GM21786 (cell line): ENCODE measurements at regions not wholly inside any gene's neighbourhood (a gene's known extent, or its start where the extent isn't known, plus 50 kb on each side); places are given as distances from the start of the nearest gene placed in this dataset.
"Not testable (repeated sequence)": the region's sequence is repeated elsewhere in the genome, so short reads cannot be mapped to it uniquely, and the experiment has no call there.

Source experiments
- ATAC-seq: cut with Tn5 transposase; IDR thresholded peaks from one replicate; pipeline ENCODE4 v1.9.1; 2021; ENCODE audit not compliant: unreplicated experiment

DNA sequence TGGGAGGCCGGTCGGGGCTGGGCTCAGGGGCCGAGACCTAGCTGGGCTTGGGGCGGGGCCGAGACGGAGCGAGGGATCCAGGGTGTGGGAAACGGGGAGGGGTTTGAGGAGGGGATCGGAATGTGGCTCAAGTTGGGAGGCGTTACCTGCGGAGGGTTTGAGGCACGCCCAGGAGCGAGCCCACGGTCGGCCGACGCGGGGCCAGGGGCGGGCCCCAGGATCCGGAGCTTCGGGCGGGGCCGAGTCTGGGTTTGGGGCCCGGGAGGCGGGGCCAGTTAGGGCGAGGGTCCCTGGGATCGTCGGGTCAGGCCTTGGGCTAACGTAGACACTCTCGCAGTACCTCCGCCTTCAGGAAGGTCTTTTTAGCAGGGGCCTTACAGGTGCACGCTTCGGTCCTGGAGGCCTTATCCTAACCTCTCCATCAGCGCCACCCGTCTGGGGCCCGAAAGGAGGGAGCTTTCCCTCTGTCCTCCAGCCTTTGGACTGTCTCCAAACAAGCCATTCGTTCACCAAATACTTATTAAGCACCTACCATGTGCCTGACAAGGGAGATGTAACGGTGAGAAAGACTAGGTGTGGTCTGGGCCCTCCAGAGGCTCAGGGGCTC, 228.2 kb upstream of the FRG2C start:
- not testable (repeated sequence) for ATAC-seq

DNA sequence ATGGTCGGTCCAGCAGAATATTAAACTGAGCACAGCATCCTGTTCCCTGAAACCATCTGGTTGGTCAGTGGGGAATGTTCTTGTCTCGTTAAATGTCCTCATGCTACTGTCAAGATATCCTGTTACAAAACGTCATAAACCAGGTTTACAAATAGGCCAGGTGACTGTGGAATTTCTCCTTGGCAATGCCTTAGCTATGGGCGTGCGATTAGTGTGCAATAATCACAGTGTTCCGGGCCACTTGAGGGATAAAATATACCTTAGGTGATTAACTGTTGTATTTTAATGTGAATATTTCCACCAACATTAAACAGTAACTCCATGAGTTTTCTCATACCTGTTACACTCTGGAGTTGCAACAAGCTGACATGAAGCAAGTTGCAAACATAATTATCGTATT, 223.1 kb upstream of the FRG2C start:
- not testable (repeated sequence) for ATAC-seq

DNA sequence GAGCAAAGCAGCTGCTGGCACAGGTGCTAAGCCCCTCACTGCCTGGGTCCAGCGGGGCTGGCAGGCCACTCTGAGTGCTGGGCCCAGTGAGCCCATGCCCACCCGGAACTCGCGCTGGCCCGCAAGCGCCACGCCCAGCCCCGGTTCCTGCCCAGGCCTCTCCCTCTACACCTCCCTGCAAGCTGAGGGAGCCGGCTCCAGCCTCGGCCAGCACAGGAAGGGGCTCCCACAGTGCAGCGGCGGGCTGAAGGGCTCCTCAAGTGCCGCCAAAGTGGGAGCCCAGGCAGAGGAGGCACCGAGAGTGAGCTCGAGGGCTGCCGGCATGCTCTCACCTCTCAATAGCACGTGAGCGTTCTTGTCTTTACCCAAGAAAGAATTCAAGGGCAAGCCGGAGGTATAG, 219.5 kb upstream of the FRG2C start:
- not testable (repeated sequence) for ATAC-seq

DNA sequence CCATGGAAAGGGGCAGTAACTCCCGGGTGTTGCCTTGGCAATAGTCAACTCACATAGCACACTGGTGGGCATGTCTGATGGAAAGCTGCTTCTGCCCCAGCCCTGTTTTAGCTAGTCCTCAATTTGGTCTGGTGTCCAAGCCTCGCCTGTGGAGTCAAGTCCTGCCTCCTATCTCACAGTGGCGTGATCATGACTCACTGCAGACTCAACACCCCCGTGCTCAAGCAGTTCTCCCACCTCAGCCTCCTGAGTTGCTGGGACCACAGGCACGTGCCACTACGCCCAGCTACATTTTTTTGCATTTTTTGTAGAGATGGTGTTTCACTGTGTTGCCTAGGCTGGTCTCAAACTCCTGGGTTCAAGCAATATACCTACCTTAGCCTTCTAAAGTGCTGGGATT, 218.9 kb upstream of the FRG2C start:
- ATAC-seq: not testable (repeated sequence)

DNA sequence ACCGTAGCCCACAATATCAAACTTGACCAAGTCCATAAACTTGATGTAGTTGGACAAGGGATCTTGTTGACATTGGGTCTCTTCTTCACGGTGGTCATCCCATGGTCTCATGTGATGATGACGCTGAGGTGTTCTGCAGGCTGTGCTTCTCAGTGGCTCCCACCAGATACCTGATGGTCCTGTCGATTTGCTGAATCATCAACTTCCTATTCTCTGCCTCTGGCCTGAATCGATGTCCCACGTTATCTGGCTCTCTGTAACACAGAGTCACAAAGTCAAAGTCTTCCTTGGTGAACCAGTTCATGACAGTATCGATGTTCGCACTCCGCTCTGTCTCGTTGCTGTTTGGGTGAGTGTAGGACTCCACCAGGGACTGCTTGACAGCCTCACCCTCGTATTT, 217.2 kb upstream of the FRG2C start:
- not testable (repeated sequence) for ATAC-seq

DNA sequence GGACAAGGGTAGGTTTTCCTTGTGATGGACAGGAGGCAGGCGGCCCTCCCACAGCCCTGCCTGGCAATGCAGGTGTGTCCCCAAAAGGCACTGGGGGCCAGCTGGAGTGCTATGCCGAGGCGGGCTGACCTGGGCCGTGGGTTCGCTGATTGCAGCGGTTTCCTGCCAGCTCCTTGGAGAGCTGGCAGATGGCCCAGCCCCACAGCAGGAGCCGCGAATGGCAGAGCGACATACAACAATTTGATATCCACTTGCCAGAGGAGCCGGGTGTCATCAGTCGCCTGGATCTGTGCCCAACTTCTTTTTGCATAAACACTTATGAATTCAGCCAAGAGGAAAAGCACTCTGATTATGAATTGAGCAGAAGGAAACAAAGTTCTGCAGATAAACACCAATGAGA, 210.8 kb upstream of the FRG2C start:
- not testable (repeated sequence) for ATAC-seq

DNA sequence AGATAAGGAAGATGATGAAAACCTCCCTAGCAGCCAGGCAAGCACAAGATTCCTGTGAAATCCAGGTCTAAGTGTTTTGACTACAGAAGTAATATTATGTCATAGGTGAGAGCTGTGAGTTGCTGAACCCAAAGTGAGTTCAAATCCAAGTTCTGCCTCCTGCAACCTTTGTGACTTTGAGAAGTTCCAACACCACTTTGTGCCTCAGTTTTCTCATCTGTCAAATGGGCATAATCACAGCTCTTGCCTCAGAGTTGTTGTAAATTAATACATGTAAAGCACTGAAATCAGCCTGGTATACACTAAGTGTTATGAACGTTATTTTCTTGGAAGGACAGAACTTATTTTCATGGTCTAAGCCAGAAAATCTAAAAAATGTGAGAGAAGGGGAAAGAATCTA, 210.3 kb upstream of the FRG2C start:
- ATAC-seq: not testable (repeated sequence)

DNA sequence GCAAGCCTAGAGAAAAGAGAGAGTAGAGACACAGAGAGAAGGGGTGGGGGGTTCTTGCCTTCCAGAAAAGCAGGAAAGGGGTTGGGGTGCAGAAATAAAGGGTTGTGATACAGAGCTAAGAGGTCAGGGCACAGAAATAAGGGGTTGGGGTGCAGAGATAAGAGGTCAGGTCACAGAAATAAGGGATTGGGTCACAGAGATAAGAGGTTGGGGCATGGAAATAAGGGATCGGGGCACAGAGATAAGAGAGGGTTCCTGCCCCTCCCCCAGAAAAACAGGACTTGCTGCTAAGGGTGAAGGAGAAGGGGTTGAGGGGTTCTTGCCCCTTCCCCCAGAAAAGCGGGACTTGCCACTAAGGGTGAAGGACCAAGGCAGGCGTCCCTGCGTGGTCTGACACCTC, 189.6 kb upstream of the FRG2C start:
- not testable (repeated sequence) for ATAC-seq

DNA sequence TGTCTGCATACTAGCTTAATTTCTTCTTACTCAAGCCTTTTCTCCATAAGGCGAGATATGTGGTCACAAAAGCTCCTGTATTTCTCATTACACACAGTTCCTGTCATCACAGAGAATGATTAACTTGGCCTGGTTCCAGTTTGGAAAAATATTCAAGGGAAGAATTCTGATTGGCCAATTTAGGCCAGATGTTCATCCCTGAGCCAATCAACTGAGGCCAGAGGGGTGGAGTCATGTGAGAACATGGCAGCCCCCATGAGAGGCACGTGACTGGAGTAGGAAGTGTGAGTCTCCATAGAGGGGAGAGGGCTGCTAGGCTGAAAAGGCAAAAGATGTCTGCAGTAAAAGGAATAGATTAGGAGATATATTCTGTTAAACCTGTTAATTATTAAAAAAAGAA, 167.5 kb upstream of the FRG2C start:
- ATAC-seq: not testable (repeated sequence)

DNA sequence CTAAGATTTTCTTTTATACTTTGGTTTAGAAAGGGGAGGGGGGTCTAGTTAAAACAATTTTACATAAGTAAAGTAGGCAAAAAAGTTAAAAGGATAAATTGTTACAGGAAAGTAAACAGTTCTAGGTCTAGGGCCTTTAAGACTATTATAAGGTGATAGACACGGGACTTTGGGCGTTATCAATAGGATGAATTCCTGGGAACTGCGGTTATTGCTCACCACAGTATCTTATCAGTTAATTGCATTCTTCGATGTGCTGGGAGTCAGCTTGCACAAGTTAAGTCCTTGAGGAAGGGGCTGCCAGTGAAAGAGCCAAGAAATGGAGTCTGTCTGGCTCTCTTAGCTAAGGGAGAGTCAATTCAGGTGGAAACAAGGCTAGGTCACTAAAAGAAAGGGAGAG, 163.8 kb upstream of the FRG2C start:
- not testable (repeated sequence) for ATAC-seq

DNA sequence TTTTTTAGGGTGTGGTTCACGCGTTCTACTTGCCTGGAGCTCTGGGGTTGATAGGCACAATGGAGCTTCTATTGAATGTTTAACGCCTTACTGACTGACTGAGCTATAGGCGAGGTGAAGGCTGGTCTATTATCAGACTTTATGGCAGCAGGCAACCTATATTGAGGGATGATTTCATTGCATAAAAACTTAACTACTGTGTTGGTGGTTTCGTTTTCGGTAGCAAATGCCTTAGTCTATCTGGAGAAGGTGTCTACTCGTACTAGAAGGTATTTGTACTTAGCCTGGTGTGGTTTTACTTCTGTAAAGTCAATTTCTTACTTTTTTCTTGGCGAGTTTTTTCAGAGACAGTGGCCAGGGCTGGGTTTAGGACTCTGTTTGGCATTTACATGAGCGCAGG, 162.0 kb upstream of the FRG2C start:
- ATAC-seq: not testable (repeated sequence)

DNA sequence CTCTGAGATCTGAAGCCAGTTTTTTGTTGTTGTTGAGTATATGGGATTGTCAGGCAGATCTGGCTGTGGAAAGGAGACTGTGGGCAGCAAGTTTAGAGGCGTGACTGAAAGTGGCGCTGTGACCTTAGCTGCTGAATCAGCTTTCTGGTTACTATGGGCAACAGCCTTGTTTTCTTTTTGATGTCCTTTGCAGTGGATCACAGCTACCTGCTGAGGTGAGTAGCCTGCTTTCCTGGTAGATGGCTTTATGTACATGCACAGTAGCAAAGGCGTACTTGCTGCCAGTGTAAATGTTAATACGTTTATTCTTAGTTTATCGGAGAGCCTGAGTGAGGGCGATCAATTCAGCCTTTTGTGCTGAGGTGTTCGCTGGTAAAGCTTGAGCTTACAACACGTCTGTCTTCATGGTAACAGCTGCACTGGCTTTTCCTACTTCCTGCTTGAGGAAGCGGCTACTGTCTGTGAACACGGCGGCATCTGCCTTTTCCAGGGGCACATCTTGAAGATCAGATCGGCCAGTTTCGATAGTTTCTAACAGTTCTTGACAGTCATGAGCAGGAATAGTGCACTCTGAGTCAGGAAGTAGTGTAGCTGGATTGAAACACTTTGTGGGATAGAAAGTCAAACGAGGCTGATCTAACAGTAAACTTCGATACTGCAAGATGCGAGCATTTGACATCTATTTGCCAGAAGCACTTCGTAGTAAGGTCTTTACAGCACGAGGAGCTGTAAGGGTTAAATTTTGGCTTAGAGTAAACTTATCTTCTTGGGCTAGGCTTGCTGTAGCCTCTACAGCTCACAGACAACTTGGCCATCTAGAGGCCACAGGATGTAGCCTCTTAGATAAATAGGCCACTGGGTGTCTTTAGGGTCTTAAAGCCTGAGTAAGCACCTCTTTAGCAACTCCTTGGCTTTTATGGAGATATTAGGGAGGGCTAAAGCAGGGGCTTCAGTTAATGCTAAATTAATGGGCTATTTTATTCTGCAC, 161.1 kb upstream of the FRG2C start:
- ATAC-seq: not testable (repeated sequence)

DNA sequence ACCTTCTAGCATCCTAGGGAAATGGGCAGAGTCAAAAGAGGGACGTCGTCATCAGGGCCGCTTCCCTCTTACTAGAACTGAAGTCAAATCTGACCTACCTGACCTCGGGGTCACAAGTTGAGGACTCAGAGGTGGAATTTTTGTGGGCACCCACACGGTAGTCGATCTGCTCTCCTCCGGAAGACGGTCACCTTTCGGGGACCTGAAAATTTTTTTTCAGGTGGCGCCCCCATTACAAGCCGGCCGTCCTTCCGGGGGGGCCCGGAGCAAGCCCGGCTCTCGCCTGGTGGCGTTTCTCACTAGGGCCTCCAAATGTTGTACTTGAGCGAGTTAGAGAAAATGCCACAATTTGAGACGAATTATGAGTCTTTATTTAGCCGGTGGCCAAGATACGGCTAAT, 157.5 kb upstream of the FRG2C start:
- no peak for ATAC-seq

DNA sequence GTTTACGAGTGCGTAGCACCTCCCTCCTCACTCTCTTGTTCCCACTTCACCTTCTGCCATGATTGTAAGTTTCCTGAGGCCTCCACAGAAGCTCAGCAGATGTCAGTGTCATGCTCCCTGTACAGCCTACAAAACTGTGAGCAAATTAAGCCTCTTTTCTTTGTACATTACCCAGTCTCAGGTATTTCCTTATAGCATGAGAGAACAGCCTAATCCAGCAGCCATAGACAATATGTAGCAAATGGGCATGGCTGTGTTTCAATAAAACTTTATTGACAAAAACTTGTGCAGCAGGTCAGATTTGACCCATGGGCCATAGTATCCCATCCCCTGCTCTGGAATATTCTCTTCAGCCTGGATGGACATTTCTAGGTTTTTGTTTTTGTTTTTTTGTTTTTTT, 156.2 kb upstream of the FRG2C start:
- not testable (repeated sequence) for ATAC-seq

DNA sequence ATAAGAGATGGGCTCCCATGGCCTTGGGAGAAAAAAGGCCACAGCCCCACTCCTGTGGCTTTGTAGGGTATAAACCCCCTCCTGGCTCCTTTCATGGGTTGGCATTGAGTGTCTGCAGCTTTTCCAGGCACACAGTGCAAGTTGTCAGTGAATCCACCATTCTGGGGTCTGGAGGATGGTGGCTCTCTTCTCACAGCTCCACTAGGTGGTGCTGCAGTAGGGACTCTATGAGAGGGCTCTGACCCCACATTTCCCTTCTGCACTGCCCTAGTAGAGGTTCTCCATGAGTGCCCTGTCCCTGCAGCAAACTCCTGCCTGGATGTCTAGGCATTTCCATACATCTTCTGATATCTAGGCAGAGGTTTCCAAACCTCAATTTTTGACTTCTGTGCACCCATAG, 136.5 kb upstream of the FRG2C start:
- not testable (repeated sequence) for ATAC-seq

DNA sequence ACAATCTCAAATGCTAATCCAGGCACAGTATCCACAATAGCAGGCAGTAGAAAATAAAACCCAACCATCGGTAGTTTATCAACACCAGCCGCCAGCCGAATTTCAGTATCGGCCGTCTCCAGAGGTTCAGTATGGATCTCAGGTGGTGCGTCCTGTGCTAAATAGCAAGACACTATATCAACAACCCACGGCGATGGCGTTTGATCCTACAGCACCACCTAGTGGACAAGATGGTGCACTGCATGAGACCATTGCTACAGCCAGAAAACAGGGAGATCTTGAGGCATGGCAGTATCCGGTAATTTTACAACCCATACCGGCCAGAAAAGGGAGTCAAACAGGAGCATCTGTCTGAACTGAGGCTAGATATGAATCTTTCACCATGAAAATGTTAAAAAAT, 112.0 kb upstream of the FRG2C start:
- ATAC-seq: not testable (repeated sequence)

DNA sequence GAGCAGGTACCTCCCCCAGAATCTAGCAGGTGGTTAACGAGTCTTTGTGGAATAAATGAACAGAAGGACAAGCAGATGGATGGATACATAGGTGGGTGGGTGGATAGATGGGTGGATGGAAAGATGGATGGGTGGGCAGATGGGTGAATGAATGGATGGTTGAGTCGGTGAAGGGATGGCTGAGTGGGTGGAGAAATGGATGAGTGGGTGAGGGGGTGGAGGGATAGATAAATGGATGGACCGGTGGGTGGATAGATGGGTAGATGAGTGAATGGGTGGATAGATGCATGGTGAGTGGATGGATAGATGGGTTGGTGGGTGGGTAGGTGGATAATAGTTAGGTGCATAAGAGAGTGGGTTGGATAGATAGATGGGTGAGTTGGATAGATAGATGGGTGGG, 99.7 kb upstream of the FRG2C start:
- not testable (repeated sequence) for ATAC-seq

DNA sequence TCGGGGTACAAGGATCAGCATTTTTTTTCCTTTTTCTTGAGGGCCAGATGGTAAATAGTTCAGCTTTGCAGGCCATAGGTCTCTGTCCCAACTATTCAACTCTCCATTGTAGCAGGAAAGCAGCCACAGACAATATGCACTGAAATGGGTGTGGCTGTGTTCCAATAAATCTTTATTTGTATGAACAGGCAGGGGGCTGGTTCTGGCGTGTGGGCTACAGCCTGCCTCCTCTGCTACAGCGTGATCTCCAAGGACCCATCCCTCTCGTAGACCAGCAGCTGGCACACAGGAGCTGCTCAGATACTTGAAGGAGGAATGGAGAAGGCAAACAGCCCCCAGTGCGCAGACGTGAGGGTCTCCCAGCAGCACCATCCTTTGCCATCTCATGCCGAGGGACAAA, 91.8 kb upstream of the FRG2C start:
- ATAC-seq: not testable (repeated sequence)

DNA sequence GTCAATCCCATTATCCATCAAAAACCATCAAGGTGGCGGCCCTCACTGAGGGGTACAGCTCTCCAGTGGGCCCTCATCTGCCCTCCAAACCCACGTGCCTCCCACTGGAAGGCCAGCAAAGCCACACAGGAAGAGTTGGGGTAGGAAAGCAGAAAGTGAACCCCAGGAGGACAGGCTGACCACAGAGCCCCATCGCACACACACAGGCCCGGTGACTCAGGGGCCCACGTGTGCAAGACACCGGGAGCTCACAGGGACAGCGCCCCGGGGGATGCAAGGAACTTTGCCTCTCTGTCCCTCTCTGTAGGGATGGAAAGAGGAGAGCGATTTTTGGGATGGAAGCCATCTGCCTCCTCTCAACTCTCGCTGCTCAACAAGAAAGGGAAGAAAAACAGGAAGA, 85.0 kb upstream of the FRG2C start:
- not testable (repeated sequence) for ATAC-seq

DNA sequence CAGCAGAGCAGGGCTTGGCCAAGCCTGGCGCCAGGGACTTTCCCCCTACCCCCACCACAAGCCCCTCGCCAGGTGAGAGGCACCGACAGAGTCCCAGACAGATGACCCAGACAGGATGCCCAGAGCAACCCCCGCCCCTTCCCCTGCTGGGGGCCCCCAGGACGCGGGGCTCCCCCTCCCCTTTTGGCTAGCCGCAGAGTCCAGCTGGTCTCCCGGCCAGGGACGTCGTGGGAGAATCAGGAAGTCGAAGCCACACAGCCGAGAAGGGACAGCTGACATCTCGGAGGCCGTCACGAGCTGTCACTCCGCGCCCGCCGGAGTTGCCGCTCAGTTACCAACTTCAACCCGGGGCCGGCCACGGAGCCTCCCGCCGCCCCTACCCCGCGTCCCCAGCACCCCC, 84.6 kb upstream of the FRG2C start:
- not testable (repeated sequence) for ATAC-seq

DNA sequence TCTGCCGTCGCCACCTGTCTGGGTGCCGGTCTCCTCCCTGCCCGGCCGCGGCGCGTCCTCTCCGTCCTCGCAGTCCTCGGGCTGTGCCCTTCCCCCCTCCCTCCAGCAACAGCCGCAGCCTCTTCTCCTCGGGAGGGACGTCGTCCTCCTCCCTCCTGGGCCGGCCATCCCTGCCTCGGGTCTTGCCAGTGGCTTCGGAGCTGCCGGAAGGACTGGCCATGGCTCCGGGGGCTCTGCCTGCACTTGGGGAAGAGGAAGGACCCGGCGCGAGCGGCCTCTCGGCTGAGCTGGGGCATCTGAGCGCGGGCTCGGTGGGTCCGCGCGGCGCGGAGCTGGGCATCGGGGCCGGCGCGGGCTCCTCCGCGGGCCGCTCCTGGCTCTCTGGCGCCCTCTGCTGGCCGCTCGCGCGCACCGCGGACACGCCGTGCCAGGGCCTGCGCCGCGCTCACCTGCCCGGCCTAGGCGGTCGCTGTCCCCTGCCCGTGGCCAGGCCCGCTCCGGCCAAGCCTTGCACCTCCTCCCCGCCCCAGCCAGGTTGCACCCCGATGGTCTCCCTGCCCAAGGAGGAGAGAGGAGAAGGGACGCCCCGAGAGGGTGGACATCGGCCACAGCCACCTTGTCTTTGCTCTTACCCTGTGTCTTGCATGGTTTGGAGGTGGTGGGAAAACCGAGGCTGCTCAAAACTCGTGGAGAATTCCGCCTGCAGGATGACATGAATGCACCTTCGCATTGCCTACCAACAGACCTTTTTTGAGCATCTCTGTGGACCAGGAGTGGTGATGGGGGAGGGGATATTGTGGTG, 83.9 kb upstream of the FRG2C start:
- not testable (repeated sequence) for ATAC-seq
